ENCODE measurements at regions not wholly inside any gene's neighbourhood (a gene's known extent, or its start where the extent isn't known, plus 50 kb on each side); places are given as distances from the start of the nearest gene placed in this dataset.
"Not testable (repeated sequence)": the region's sequence is repeated elsewhere in the genome, so short reads cannot be mapped to it uniquely, and the experiment has no call there.

GRCh38 chr6:56752534-56752933, 109.8 kb upstream of the DST start:
- DNase-seq (ENCODE audit: insufficient read length, low spot score) (no peak), FAIRE-seq (peak; percentile 18)

- DNase-seq (ENCODE audit: insufficient read length, low spot score) (no peak), FAIRE-seq (no peak)
Observed at GRCh38 chr6:56752009-56752408, 109.3 kb upstream of the DST start.

- FAIRE-seq = no peak
- DNase-seq (ENCODE audit: insufficient read length, low spot score) = no peak
Observed at GRCh38 chr6:56751604-56752003, 108.9 kb upstream of the DST start.

GRCh38 chr6:56750686-56751085, 108.0 kb upstream of the DST start:
- DNase-seq (ENCODE audit: insufficient read length, low spot score) (no peak), FAIRE-seq (no peak)

- FAIRE-seq (peak; percentile 52), DNase-seq (ENCODE audit: insufficient read length, low spot score) (no peak)
Observed at GRCh38 chr6:56749632-56750151, 107.0 kb upstream of the DST start.

GRCh38 chr6:56746767-56747504, 104.2 kb upstream of the DST start:
- DNase-seq (ENCODE audit: insufficient read length, low spot score) (no peak), FAIRE-seq (peak; percentile 61)

- FAIRE-seq (no peak), DNase-seq (ENCODE audit: insufficient read length, low spot score) (no peak)
Observed at GRCh38 chr6:56745971-56746370, 103.3 kb upstream of the DST start.

GRCh38 chr6:56745081-56745480, 102.4 kb upstream of the DST start:
- DNase-seq (ENCODE audit: insufficient read length, low spot score) (no peak), FAIRE-seq (no peak)

- no peak for FAIRE-seq
Observed at GRCh38 chr6:56744528-56744927, 101.8 kb upstream of the DST start.

GRCh38 chr6:56742122-56742791, 99.6 kb upstream of the DST start:
- peak; percentile 9 for DNase-seq (ENCODE audit: insufficient read length, low spot score)
- FAIRE-seq = peak; percentile 80

More at GRCh38 chr6:56744528-56744927, 101.8 kb upstream of the DST start:
- DNase-seq (ENCODE audit: insufficient read length, low spot score) = no peak

GRCh38 chr6:56741472-56741871, 98.8 kb upstream of the DST start:
- DNase-seq (ENCODE audit: insufficient read length, low spot score) (no peak), FAIRE-seq (no peak)

GRCh38 chr6:56739836-56740815, 97.4 kb upstream of the DST start:
- FAIRE-seq = peak; percentile 39
- DNase-seq (ENCODE audit: insufficient read length, low spot score) = no peak

GRCh38 chr6:56736804-56737203, 94.1 kb upstream of the DST start:
- DNase-seq (ENCODE audit: insufficient read length, low spot score) (no peak), FAIRE-seq (no peak)

- no peak for FAIRE-seq
- DNase-seq (ENCODE audit: insufficient read length, low spot score) = no peak
Observed at GRCh38 chr6:56734335-56734734, 91.6 kb upstream of the DST start.

GRCh38 chr6:56733211-56733697, 90.6 kb upstream of the DST start:
- FAIRE-seq (peak; percentile 73), DNase-seq (ENCODE audit: insufficient read length, low spot score) (no peak)

GRCh38 chr6:56732517-56732916, 89.8 kb upstream of the DST start:
- no peak for FAIRE-seq
- DNase-seq (ENCODE audit: insufficient read length, low spot score) = no peak

GRCh38 chr6:56730663-56731529, 88.2 kb upstream of the DST start:
- FAIRE-seq (peak; percentile 66), DNase-seq (ENCODE audit: insufficient read length, low spot score) (no peak)

GRCh38 chr6:56729719-56730118, 87.0 kb upstream of the DST start:
- no peak for DNase-seq (ENCODE audit: insufficient read length, low spot score)
- peak; percentile 45 for FAIRE-seq

GRCh38 chr6:56729166-56729565, 86.5 kb upstream of the DST start:
- FAIRE-seq; DNase-seq (ENCODE audit: insufficient read length, low spot score): not testable (repeated sequence)
